ENCODE measurements at regions not wholly inside any gene's neighbourhood (a gene's known extent, or its start where the extent isn't known, plus 50 kb on each side); places are given as distances from the start of the nearest gene placed in this dataset.

DNA sequence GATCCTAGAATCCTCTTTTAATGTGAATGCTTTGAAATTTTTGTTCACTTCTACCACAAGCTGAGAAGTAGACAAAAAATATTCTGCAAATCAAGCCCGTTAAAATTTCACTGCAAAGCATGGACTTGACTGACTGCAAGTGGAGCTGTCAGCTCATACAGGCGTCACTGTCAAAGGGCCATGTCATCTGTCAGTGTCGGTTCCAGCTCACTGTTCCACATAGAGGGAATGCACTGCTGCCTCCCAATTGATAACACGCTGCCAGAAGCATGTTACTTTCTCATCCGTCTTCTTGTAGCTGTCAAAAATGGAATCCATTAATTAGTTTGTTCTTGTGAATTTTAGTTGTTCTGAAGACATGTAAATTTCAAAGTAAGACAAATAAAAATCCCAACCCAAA is 50.4 kb upstream of the FBXL4 start:
- TF ChIP-seq SUZ12 (IDR thresholded peaks at IDR 0.05) (no peak), FOXK2 (IDR thresholded peaks at IDR 0.05) (no peak), TARDBP (IDR thresholded peaks at IDR 0.05) (no peak), HDGF (IDR thresholded peaks at IDR 0.05; ENCODE audit: borderline replicate concordance) (no peak), BHLHE40 (IDR thresholded peaks at IDR 0.05; ENCODE audit: borderline replicate concordance) (no peak), ARNT (IDR thresholded peaks at IDR 0.05) (no peak), CTBP1 (IDR thresholded peaks at IDR 0.05; ENCODE audit: borderline replicate concordance) (no peak), NFRKB (IDR thresholded peaks at IDR 0.05) (no peak), FOXA1 (IDR thresholded peaks at IDR 0.05) (no peak), ZNF384 (IDR thresholded peaks at IDR 0.05) (no peak), SP1 (IDR thresholded peaks at IDR 0.05) (no peak), ELF4 (IDR thresholded peaks at IDR 0.05) (no peak), L3MBTL2 (conservative IDR thresholded peaks at IDR 0.05) (no peak), FOXM1 (IDR thresholded peaks at IDR 0.05; ENCODE audit: borderline replicate concordance) (no peak), LEF1 (IDR thresholded peaks at IDR 0.05; ENCODE audit: borderline replicate concordance) (no peak)
- TF ChIP-seq, protein P1, sequence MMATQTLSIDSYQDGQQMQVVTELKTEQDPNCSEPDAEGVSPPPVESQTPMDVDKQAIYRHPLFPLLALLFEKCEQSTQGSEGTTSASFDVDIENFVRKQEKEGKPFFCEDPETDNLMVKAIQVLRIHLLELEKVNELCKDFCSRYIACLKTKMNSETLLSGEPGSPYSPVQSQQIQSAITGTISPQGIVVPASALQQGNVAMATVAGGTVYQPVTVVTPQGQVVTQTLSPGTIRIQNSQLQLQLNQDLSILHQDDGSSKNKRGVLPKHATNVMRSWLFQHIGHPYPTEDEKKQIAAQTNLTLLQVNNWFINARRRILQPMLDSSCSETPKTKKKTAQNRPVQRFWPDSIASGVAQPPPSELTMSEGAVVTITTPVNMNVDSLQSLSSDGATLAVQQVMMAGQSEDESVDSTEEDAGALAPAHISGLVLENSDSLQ (IDR thresholded peaks at IDR 0.05) = no peak; the same call in 1 of the 2 replicates
- no peak for DNase-seq (ENCODE audit: extremely low spot score)
- POLR2A ChIA-PET = no interaction called here
- CTCF ChIA-PET = no interaction called here
